Anterior cingulate cortex (tissue), 58 donors: ENCODE measurements at regions not wholly inside any gene's neighbourhood (a gene's known extent, or its start where the extent isn't known, plus 50 kb on each side); places are given as distances from the start of the nearest gene placed in this dataset.
"Not testable (repeated sequence)": the region's sequence is repeated elsewhere in the genome, so short reads cannot be mapped to it uniquely, and the experiment has no call there.

Experiments used
- DNase-seq, 58 donors: peaks; one replicate each; lab custom pipeline; 2025; lab: John Stamatoyannopoulos, UW

DNA sequence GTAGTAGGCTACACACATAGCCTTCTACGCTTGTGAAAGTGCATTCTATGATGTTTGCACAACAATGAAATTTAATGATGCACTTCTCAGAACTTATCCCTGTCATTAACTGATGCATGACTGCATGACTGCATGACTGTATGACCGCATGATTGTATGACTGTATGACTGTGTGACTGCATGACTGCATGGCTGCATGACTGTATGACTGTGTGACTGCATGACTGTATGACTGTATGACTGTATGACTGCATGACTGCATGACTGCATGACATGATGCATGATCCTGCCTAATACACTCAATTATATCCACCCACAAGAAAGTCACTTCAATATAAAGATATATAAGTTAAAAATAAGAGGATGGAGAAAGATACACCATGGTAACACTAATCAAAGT, 365.4 kb upstream of the FSIP2 start:
- DNase-seq: no peak

DNA sequence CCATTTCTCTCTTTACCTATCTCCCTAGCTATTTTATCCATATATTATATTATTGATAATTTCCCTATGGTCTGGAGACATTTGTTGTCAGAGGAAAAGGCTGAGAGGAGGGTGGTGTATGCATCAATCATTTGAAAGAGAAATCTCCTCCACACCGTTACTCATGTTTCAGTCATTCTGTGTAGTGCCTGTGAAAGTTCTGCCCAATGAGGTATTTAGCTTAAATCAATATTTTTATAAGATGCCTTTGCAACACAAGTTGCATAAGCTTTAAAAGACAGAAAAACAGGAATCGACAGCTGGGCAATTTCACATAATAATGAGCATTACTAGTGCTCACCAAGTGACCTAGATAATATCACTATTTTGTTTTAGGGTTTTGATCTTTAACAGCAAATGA, 363.7 kb upstream of the FSIP2 start:
- no peak for DNase-seq

DNA sequence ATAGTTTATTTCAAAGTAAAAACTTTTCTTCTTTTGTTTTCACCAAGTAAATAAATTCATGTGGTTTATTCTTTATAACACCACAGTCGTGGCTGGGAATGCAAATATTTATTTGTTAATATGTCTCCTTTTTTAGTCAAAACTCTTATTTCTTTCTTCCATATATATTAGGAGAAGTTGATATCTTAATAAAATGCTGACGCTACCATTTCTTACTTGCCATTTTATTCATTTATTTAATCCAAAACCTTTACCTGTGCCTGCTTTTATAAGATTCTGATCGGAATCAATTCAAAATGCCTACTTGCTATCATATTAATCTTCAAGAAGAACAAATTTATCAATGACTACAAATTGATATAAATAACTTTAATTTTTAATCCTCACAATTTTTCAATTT, 362.9 kb upstream of the FSIP2 start:
- DNase-seq: no peak

DNA sequence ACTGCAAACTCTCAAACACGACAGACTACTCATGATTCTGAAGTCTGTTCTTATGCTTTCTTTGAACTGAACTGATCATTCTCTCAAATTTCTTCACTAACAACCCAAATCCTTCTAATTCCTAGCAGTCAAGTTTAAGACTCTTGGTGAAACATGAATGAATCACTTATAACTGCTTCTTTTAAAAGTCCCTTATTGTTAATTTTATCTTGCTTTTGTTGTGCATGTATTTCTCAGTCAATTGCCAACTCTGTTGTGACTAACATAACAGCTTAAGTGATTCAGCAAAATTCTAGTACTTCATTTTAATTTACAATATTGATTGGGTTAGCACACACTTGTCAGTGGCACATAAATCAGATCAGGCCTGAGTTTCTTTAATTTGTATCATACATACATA, 357.0 kb upstream of the FSIP2 start:
- no peak for DNase-seq

DNA sequence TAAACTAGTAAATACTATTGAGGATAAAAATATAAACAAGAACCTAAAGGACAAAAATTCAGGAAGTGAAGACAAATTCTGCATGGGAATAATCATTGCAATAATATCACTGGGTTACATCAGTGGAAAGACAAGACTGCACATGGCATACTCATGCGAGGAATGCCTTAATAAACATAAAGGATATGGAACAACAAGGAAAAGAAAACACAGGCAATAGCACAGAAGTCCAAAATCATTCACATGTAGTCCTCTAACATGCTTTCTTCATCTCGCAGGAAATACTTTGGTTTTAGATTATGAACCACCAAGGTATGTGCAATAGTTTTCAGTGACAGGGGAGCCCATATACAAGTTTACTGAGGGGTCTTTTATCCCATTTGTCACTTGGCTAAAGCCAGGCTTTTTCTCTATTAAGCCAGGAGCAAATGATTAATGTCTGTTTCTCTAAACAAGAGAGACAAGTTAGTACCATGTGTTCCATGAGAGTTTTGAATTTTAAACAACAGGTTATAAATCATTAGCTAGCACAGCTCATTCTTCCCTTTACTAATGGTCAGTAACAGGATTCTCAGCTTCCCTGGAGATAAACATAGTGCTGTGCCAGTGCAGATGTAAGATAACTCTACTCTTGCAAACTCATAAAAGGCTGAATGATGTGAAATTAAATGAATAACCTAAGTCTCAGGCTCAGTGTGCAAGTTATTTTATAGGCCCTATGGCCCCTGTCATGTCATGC, 353.6 kb upstream of the FSIP2 start:
- no peak for DNase-seq

DNA sequence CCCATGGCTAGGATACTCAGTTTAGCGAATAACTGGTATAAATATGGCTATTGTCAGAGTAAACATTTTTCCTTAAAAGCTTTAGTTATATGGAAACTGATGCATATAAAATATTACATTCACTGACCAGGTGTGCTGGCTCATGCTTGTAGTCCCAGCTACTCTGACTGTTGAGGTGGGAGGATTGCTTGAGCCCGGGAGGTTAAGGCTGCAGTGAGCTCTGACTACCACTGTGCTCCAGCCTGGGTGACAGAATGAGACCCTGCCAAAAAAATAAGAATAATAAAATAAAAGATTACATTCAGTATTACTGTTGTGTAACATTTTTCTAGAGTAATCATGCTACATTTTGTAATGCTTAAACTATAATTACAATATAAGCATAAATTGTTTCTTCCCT, 350.4 kb upstream of the FSIP2 start:
- no peak for DNase-seq

DNA sequence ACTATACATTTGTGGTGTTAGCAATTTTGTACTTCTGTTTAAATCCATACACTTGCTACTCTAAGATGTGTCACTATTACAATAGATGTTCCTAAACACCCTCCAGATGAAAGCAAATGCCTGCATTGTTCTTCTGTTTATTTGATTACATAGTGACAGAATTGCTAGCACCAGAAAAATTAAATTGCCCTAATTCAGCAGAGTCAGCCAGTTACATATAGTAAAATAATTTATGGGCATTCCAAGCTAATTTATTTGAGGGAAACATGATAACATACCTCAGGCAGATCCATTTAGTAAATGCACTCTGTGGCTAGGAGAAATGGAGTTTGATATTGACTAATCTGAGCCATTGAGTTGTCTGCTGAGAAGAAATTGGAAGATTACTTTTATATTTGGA, 347.1 kb upstream of the FSIP2 start:
- DNase-seq: no peak

DNA sequence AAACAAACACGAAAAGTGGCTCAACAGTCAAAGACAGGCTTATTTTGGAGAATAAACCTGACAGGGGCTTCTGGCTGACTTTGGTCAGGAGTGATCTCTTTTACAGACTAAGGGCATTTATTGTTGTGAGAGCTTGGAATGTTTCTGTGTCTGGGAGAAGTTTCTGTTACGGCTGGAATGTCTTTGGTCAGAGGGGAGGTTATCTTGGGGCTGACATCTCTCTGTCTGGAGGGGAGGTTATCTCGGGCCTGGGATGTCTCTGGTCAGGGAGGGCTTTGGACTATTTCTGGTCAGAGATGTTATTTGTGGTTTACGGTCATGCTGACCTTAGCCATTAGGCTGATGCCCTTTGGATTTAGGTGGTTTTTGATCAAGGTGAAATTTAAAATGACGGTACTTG, 345.5 kb upstream of the FSIP2 start:
- no peak for DNase-seq

DNA sequence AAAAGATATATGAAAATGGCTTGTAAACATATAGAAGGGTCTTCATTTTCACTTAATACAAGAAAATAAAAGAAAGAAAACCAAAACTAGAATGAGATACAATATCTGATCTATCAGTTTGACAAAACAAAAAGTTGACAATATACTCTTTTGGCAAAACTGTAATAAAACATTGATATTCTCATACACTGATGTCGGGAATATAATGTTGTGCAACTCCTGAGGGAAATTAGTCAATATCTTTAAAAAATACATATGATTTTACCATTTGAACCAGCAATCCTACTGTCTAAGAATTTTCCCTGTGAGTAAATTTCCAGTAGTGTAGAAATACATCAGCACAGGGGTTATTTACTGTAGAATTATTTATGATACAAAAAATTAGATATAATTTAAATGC, 336.1 kb upstream of the FSIP2 start:
- no peak for DNase-seq

DNA sequence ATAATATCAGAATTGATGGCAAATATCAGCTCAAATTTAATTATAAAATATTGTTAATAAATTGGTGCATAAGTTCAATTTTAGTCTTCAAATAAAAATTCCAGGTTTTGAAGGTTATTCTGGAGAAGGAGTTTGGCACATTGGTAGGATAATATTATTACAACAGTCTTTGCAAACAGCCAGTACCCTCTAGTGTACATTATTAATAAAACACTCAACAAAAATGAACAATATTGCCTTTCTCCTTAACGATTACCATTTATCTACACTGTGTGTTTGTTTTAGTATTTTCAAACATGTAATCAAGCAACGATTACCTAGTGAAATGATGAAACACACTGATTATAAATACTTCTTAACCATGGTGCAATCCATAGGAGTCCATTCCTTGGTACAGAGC, 334.0 kb upstream of the FSIP2 start:
- DNase-seq: no peak

DNA sequence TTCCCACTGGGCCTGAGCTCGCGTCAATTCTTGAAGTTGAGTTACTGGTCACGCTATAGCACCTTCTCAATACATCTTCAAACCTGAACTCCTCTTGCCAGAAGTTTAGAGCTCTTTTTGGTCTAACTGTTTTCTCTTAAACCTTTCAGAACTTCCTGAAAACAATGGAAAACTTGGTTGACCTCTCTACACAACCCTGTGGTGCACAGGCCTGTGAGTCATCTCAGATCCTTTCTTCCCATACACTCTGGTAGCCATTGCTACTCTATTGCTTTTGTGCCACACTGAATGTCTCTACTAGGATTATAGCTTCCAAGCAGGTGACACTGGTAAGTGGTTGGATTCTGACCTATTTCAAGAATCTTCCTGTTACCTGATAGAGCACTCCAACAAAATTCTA, 321.5 kb upstream of the FSIP2 start:
- no peak for DNase-seq

DNA sequence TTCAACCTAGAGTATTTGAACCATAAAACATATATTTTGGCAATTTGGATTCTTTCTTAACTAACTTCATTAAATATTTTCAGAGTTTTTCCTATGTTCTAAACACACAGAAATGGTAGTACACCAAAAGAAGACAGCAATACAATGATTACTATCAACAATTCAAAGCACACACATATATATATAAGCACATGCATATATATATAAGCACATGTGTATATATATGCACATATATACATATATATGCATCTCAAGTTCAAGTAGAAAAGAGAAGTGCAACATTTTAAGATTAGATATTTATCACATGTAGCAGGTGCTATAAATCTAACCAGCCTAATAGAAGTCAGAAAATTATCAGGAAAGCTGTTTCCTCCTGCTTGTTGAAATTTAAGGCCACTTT, 320.9 kb upstream of the FSIP2 start:
- DNase-seq: no peak

DNA sequence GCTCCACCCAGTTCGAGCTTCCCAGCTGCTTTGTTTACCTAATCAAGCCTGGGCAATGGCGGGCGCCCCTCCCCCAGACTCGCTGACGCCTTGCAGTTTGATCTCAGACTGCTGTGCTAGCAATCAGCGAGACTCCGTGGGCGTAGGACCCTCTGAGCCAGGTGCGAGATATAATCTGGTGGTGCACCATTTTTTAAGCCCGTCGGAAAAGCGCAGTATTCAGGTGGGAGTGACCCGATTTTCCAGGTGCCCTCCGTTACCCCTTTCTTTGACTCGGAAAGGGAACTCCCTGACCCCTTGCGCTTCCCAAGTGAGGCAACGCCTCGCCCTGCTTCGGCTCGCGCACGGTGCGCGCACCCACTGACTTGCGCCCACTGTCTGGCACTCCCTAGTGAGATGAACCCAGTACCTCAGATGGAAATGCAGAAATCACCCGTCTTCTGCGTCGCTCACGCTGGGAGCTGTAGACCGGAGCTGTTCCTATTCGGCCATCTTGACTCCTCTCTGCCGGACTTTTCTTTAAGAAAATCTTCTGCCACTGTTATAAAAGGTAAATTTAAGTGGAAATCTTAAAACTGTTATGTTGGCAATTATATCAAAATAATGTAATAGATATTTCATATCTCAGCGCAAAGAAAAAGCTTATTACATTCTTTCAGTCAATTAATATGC, 313.5 kb upstream of the FSIP2 start:
- not testable (repeated sequence) for DNase-seq

DNA sequence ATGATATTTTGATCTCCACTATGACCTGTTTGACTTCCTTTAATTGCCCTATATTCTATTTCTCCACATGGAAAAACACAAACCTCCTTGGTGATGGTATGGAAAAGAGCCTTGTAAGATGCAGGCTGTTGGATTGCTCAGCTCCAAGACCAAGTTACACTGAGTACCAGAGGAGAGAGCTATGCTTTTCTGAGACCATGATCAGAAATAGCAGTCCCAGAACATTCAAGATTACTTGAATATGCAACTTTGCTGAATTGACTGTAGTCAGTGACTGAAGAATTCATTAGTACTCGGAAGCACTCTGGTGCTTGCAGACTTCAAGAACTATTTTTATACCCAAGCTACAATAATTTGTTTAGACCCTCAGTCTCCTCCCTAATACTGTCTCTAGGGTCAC, 310.6 kb upstream of the FSIP2 start:
- DNase-seq: no peak

DNA sequence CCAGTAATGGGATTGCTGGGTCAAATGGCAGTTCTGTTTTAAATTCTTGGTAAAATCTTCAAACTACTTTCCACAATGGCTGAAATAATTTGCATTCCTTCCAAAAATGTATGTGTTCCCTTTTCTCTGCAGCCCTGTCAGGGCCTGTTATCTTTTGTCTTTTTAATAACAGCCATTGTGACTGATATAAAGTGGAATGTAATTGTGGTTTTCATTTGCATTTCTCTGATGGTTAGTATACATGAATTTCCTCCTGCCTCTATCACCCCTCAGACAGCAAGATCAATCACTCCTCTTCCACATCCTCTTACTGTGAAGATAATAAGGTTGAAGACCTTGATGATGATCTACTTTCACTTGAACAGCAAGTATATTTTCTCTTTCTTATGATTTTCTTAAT, 304.8 kb upstream of the FSIP2 start:
- DNase-seq: no peak

DNA sequence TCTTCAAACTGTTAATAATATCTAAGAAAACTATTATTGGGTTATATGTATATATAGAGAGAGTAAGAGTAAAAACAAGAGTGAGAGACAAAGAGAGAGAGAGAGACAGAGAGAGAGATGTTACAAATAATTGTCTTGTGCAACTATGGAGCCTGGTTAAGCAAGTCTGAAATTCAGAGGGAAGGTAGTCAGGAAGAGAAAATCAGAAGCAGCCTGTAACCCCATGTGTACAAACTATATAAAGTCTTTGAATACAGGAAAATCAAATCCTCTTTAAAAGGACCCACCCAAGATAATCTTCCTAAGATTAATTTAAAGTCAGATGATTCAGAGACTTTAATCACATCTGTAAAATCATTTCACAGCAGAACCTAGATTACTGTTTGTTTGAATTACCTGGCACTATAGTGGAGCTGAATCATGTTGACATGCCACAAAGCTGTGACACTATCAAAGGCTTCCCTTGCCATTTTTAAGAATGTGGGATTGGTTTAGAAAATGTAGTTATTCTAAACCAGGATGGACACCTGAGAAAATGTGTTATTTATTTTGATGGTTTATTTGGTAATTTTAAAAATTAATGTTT, 301.7 kb upstream of the FSIP2 start:
- no peak for DNase-seq

DNA sequence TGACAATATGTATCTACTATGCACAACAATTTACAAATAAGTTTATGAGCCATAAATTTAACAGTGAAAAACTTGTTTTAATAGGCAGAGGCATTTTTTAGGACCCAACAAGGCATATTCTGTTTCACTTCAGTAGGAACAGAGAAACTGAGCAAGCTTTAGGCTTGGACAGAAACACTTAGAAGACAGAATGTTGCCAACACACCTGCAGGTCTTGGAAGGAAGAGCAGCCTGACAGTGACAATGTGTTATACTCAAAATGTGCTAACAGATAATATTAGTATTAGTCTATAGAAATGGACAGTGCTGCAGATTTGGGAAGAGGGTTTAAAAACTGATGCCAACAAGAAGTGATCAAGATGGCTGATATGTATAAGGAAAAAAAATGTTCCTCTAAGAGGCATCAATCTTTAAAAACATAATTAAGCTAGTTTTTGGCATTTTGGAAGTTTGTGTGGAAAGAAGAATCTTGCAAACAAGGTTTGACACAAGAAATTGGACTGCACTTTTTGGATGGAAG, 297.1 kb upstream of the FSIP2 start:
- no peak for DNase-seq

DNA sequence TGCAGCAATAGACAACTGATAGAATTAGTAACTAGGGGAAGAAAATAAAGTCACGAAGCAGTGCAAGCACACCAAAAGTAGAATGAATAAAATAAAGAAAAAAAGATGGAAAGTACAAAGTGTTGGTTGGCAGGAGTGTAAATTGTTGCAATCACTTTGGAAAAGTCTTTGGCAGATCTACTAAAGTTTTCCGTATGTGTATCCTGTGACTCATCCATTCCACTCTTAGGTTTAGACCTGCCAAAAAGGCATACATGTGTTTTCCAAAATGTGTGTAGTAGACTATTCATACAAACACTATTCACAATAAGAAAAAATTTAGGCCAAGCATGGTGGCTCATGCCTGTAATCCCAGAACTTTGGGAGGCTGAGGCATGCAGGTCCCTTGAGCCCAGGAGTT, 282.1 kb upstream of the FSIP2 start:
- peak in 1 of 58 donors; percentile 20 for DNase-seq

DNA sequence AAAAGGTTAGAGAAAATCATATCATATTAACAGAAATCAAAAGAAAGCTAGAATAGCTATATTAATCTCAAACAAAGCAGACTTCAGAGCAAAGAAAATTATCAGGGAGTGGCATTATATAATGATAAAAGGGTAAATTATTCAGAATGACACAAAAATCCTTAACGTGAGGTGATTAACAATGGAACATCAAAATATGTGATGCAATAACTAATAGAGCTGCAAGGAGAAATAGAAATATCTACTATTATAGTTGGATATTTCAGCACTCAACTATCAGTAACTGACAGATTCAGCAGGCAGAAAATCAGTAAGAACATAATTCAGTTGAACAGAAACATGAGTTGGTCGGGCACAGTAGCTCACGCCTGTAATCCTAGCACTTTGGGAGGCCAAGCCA, 275.1 kb upstream of the FSIP2 start:
- DNase-seq: no peak

DNA sequence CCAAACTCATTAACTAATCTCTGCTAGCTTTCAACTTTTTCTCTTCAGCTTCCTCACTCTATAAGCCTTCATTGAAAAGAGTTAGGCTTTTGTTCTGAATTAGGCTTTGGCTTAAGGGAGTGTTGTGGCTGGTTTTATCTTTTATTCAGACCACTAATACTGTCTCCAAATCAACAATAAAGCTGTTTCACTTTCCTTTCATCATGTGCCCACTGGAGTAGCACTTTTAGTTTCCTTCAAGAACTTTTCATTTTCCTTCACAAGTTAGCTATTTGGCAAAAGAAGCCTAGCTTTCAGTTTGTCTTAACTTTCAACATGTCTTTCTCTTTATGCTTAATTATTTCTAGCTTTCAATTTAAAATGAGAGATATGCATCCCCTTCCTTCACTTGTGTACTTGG, 271.7 kb upstream of the FSIP2 start:
- DNase-seq: no peak

DNA sequence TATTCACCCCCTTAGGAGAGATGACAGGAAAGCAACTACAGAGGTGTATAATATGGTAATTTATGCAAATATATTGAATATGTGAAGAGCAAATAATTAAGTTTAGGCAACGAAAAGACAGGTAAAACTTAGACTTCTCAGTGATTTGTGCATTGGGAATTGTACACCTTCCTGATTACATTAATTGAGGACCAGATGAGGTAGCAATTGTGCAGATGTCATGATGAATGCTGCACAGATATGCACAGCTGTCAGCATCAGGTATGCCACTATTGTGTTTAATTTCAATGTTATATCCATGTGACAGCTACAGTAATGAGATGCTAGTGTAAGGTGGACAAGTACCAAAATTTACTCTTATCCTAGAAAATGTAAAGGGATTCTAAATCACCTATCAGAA, 267.2 kb upstream of the FSIP2 start:
- DNase-seq: no peak

DNA sequence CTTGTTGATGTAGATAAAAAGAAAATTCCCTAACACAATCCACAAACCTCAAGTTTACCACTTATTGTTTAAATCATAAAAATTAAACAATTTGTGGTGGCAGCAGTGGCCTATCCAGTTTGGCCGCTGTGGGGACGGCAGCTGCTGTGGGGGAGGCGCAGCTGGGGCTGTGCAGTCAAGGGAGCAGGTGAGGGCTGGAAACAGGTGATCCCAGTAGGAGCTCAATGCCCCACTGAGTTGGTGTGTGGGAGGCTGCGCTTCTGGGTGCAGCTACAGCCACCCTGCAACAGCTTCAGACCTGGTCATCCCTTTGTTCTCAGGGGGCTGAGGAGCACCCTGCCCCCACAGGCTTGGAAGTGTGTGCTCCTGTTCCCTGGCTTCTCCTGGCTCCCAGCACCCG, 266.0 kb upstream of the FSIP2 start:
- no peak for DNase-seq
